K562 (cell line): ENCODE measurements at regions not wholly inside any gene's neighbourhood (a gene's known extent, or its start where the extent isn't known, plus 50 kb on each side); places are given as distances from the start of the nearest gene placed in this dataset.

Experiments used
- CREM ChIP-seq: IDR thresholded peaks from 2 replicates; pipeline ENCODE4 v1.6.1; 2014; ENCODE audit warnings: antibody characterized with exemption, low read depth
- CTBP1 ChIP-seq: fragments of 450-650 bp; IDR thresholded peaks from 2 replicates; pipeline ENCODE4 v1.6.1; 2016; ENCODE audit warnings: borderline replicate concordance
- ELF4 ChIP-seq: fragments of 450-650 bp; formaldehyde crosslinking; IDR thresholded peaks from 2 replicates; pipeline ENCODE4 v1.4.0; 2022; ENCODE audit warnings: missing genetic modification characterization
- FOXM1 ChIP-seq, 2 experiments: fragments of 450-650 bp in 1 of 2; sonication (generic) in 1 of 2; formaldehyde crosslinking in 1 of 2; IDR thresholded peaks; 2 replicates each; pipeline versions ENCODE4 v1.6.1 to v1.9.0; 2017 to 2022; ENCODE audit warnings: low read depth in 2 of 2, mild to moderate bottlenecking in 2 of 2, missing genetic modification reagents in 1 of 2, moderate library complexity in 1 of 2
- HNRNPL ChIP-seq: fragments of 200-400 bp; formaldehyde crosslinking; IDR thresholded peaks from 2 replicates; pipeline ENCODE4 v1.6.1; 2017; ENCODE audit warnings: low read depth, mild to moderate bottlenecking, low read length
- REST ChIP-seq, 2 experiments: fragments of 450-650 bp; formaldehyde crosslinking in 1 of 2; IDR thresholded peaks; 2 replicates each; pipeline versions ENCODE4 v1.4.0 to v1.6.1; 2014 to 2020; ENCODE audit warnings: mild to moderate bottlenecking in 2 of 2, borderline replicate concordance in 1 of 2, low read depth in 1 of 2
- SAP30 ChIP-seq: fragments of 200-600 bp; sonication (generic); IDR thresholded peaks from 2 replicates; pipeline ENCODE4 v1.6.1; 2012; ENCODE audit warnings: borderline replicate concordance, low read depth, mild to moderate bottlenecking, moderate library complexity, low read length, control low read depth, inconsistent platforms; ENCODE audit not compliant: insufficient read depth, poor library complexity, severe bottlenecking
- THRB ChIP-seq: fragments of 450-650 bp; formaldehyde crosslinking; conservative IDR thresholded peaks from 2 replicates; pipeline ENCODE4 v1.4.0; 2022; ENCODE audit warnings: mild to moderate bottlenecking, missing genetic modification characterization
- USF2 ChIP-seq: sonication (generic); formaldehyde crosslinking; IDR thresholded peaks from 2 replicates; pipeline ENCODE4 v1.5.0; 2020; ENCODE audit warnings: missing genetic modification reagents
- ZNF124 ChIP-seq: sonication (generic); formaldehyde crosslinking; IDR thresholded peaks from 2 replicates; pipeline ENCODE4 v1.8.1; 2022; ENCODE audit warnings: missing genetic modification reagents
- ZNF146 ChIP-seq: IDR thresholded peaks from one replicate; pipeline ENCODE4 v1.6.1; 2018; ENCODE audit warnings: missing compliant biosample characterization; ENCODE audit not compliant: unreplicated experiment

GRCh38 chr1:65066766-65067490 lies 81.1 kb upstream of the AK4 start (continued):
- TF ChIP-seq REST (IDR thresholded peaks at IDR 0.05; ENCODE audit: borderline replicate concordance) (no peak), REST (CRISPR knock-in tag; IDR thresholded peaks at IDR 0.05; ENCODE audit: low read depth) (no peak), FOXM1 (IDR thresholded peaks at IDR 0.05; ENCODE audit: low read depth) (no peak), FOXM1 (CRISPR knock-in tag; IDR thresholded peaks at IDR 0.05; ENCODE audit: low read depth) (0 out of 2 replicates have a peak, but pooled peaks have one; percentile 15), ZNF146 (no peak), HNRNPL (peak; percentile 54; the same call in 1 of the 2 replicates), ELF4 (no peak), CTBP1 (peak; percentile 83), ZNF124 (no peak), SAP30 (peak; percentile 6), USF2 (CRISPR knock-in tag) (no peak), THRB (no peak), CREM (peak; percentile 88)
